Gastroesophageal sphincter (tissue), 4 donors: ENCODE measurements at regions not wholly inside any gene's neighbourhood (a gene's known extent, or its start where the extent isn't known, plus 50 kb on each side); places are given as distances from the start of the nearest gene placed in this dataset.

ENCODE experiments used
- ATAC-seq: fragments of 150-250 bp; one replicate; pipeline ENCODE4 v1.9.1; 2016; ENCODE audit warnings: mild to moderate bottlenecking, moderate library complexity
- H3K27ac ChIP-seq, 4 donors: fragments of 200-600 bp; sonication (generic) in 3 of 4; 1 replicate in 3 of 4; 2 replicates in 1 of 4; pipeline ENCODE4 v1.5.1; 2016 to 2019
- H3K27me3 ChIP-seq: fragments of 200-600 bp; sonication (generic); one replicate; pipeline ENCODE4 v1.5.1; 2019
- H3K36me3 ChIP-seq, 2 donors: fragments of 200-600 bp; sonication (generic); one replicate each; pipeline ENCODE4 v1.5.1; 2019; ENCODE audit warnings: control low read depth in 1 of 2
- H3K4me1 ChIP-seq, 3 donors: fragments of 200-600 bp; sonication (generic); 1 replicate in 2 of 3; 2 replicates in 1 of 3; pipeline ENCODE4 v1.5.1; 2016 to 2019; ENCODE audit warnings: control low read depth in 2 of 3
- H3K4me3 ChIP-seq, 2 donors: fragments of 200-600 bp; sonication (generic); one replicate each; pipeline ENCODE4 v1.5.1; 2019; ENCODE audit warnings: mild to moderate bottlenecking in 1 of 2, moderate library complexity in 1 of 2
- H3K9me3 ChIP-seq, 3 donors: fragments of 200-600 bp; sonication (generic); one replicate each; pipeline ENCODE4 v1.5.1; 2017 to 2019; ENCODE audit warnings: control low read depth in 2 of 3
- CTCF ChIP-seq, 4 experiments: fragments of 200-600 bp in 2 of 4; fragments of 450-650 bp in 2 of 4; sonication (generic) in 1 of 4; IDR thresholded peaks; one replicate each; pipeline ENCODE4 v1.5.1; 2017 to 2019; ENCODE audit warnings: antibody characterized with exemption in 4 of 4, mild to moderate bottlenecking in 2 of 4, moderate library complexity in 2 of 4
- EP300 ChIP-seq: sonication (generic); formaldehyde crosslinking; IDR thresholded peaks from one replicate; pipeline ENCODE4 v1.6.1; 2017; ENCODE audit warnings: antibody characterized with exemption, mild to moderate bottlenecking
- POLR2A ChIP-seq, 2 donors: fragments of 450-650 bp; IDR thresholded peaks; one replicate each; pipeline ENCODE4 v1.6.1; 2017; ENCODE audit warnings: antibody characterized with exemption in 2 of 2, mild to moderate bottlenecking in 2 of 2, moderate library complexity in 1 of 2
- POLR2AphosphoS5 ChIP-seq: sonication (generic); formaldehyde crosslinking; IDR thresholded peaks from one replicate; pipeline ENCODE4 v1.6.1; 2017; ENCODE audit warnings: antibody characterized with exemption
- WGBS, 2 donors: methylation state at CpG; one replicate each; pipeline ENCODE4 v1.1.5; 2018; ENCODE audit warnings: low coverage in 1 of 2; 5-methylcytosine and 5-hydroxymethylcytosine counted together

GRCh38 chr21:32917362-32918135 lies 108.2 kb upstream of the OLIG2 start:
- no peak overlapping the region for H3K27ac ChIP-seq

GRCh38 chr21:32918478-32919120 lies 107.1 kb upstream of the OLIG2 start:
- no peaks in the 10 kb centered on the region for H3K36me3 ChIP-seq
- H3K27ac ChIP-seq, result no peak overlapping the region
- 76 to 81% methylated on average over 5 to 9 of the region's 11 CpGs for WGBS, 2 donors
- H3K9me3 ChIP-seq, result peaks cover 0 to 13% (median 0%) of the 10 kb centered on the region in 3 donors
- H3K4me1 ChIP-seq, result no peaks in the 10 kb centered on the region
- TF ChIP-seq POLR2AphosphoS5 (no peak), EP300 (no peak), CTCF (IDR thresholded peaks at IDR 0.05) (no peak), POLR2A (IDR thresholded peaks at IDR 0.05) (no peak)
- H3K27me3 ChIP-seq, result peaks cover 4% of the 10 kb centered on the region
- H3K4me3 ChIP-seq, result no peak overlapping the region
- no peak for ATAC-seq

More at GRCh38 chr21:32917362-32918135, 108.2 kb upstream of the OLIG2 start:
- WGBS, 2 donors, result 33 to 49% methylated on average over 1 to 8 of the region's 10 CpGs
- Histone ChIP-seq H3K4me3 (no peak overlapping the region), H3K36me3 (no peaks in the 10 kb centered on the region), H3K4me1 (no peaks in the 10 kb centered on the region), H3K9me3 (peaks cover 0 to 13% (median 0%) of the 10 kb centered on the region in 3 donors), H3K27me3 (peaks cover 4% of the 10 kb centered on the region)
- no peak for ATAC-seq
- TF ChIP-seq CTCF (IDR thresholded peaks at IDR 0.05), result no peak
- TF ChIP-seq POLR2AphosphoS5, result no peak
- no peak for TF ChIP-seq POLR2A (IDR thresholded peaks at IDR 0.05)
- TF ChIP-seq EP300, result no peak

GRCh38 chr21:32920474-32920873 lies 105.3 kb upstream of the OLIG2 start:
- Histone ChIP-seq H3K4me1 (no peaks in the 10 kb centered on the region), H3K4me3 (no peak overlapping the region), H3K36me3 (no peaks in the 10 kb centered on the region), H3K9me3 (peaks cover 0 to 26% (median 0%) of the 10 kb centered on the region in 3 donors), H3K27me3 (peaks cover 4% of the 10 kb centered on the region), H3K27ac (no peak overlapping the region)
- no peak for ATAC-seq
- 69 to 80% methylated on average over 1 to 5 of the region's 5 CpGs for WGBS, 2 donors
- TF ChIP-seq CTCF (IDR thresholded peaks at IDR 0.05), result no peak
- no peak for TF ChIP-seq POLR2A (IDR thresholded peaks at IDR 0.05)
- no peak for TF ChIP-seq POLR2AphosphoS5
- no peak for TF ChIP-seq EP300

GRCh38 chr21:32921632-32922230 lies 104.0 kb upstream of the OLIG2 start:
- Histone ChIP-seq H3K36me3 (no peaks in the 10 kb centered on the region), H3K4me1 (no peaks in the 10 kb centered on the region), H3K27me3 (peaks cover 1% of the 10 kb centered on the region), H3K4me3 (no peak overlapping the region), H3K9me3 (peaks cover 0 to 25% (median 0%) of the 10 kb centered on the region in 3 donors), H3K27ac (no peak overlapping the region)
- WGBS, 2 donors, result 69 to 76% methylated on average over 5 to 7 of the region's 7 CpGs
- ATAC-seq, result no peak
- no peak for TF ChIP-seq POLR2AphosphoS5

- no peak overlapping the region for H3K27ac ChIP-seq
- H3K27me3 ChIP-seq, result no peaks in the 10 kb centered on the region
- H3K4me1 ChIP-seq, result no peaks in the 10 kb centered on the region
- no peak for ATAC-seq
- H3K4me3 ChIP-seq, result no peak overlapping the region
- no peak for TF ChIP-seq CTCF (IDR thresholded peaks at IDR 0.05)
- TF ChIP-seq EP300, result no peak
- no peak for TF ChIP-seq POLR2AphosphoS5
- TF ChIP-seq POLR2A (IDR thresholded peaks at IDR 0.05), result no peak
- H3K36me3 ChIP-seq, result no peaks in the 10 kb centered on the region
- peaks cover 0 to 24% (median 0%) of the 10 kb centered on the region in 3 donors for H3K9me3 ChIP-seq
Observed at GRCh38 chr21:32925098-32925497, 100.6 kb upstream of the OLIG2 start.
